Breast epithelium (tissue), 4 donors: ENCODE measurements at regions not wholly inside any gene's neighbourhood (a gene's known extent, or its start where the extent isn't known, plus 50 kb on each side); places are given as distances from the start of the nearest gene placed in this dataset.
"Not testable (repeated sequence)": the region's sequence is repeated elsewhere in the genome, so short reads cannot be mapped to it uniquely, and the experiment has no call there.

Experiments
- DNase-seq, 2 donors: peaks; one replicate each; pipeline ENCODE4 v3.0.0-alpha.2; 2019; ENCODE audit warnings: low spot score in 2 of 2
- H3K27ac ChIP-seq, 2 donors: fragments of 200-600 bp; sonication (generic) in 1 of 2; one replicate each; pipeline ENCODE4 v1.5.1; 2016 to 2019; ENCODE audit warnings: mild to moderate bottlenecking in 1 of 2
- H3K27me3 ChIP-seq, 2 donors: fragments of 200-600 bp; sonication (generic) in 1 of 2; one replicate each; pipeline versions ENCODE4 v1.5.1 to v1.6.0; 2017 to 2019; ENCODE audit warnings: control low read depth in 1 of 2, mild to moderate bottlenecking in 1 of 2
- H3K36me3 ChIP-seq: fragments of 200-600 bp; one replicate; pipeline ENCODE4 v1.5.1; 2019
- H3K4me1 ChIP-seq, 2 donors: fragments of 200-600 bp; sonication (generic); one replicate each; pipeline ENCODE4 v1.5.1; 2016 to 2019; ENCODE audit warnings: control low read depth in 1 of 2
- H3K4me3 ChIP-seq, 3 donors: fragments of 200-600 bp; sonication (generic); 1 replicate in 2 of 3; 2 replicates in 1 of 3; pipeline ENCODE4 v1.5.1; 2016 to 2019; ENCODE audit warnings: mild to moderate bottlenecking in 3 of 3, moderate library complexity in 2 of 3
- H3K9me3 ChIP-seq, 2 donors: fragments of 200-600 bp; sonication (generic) in 1 of 2; one replicate each; pipeline ENCODE4 v1.5.1; 2016 to 2019; ENCODE audit warnings: control low read depth in 1 of 2
- POLR2A ChIP-seq: fragments of 450-650 bp; IDR thresholded peaks from one replicate; pipeline ENCODE4 v1.6.1; 2016; ENCODE audit warnings: antibody characterized with exemption, mild to moderate bottlenecking, moderate library complexity
- POLR2AphosphoS5 ChIP-seq, 3 donors: sonication (generic); formaldehyde crosslinking; IDR thresholded peaks; one replicate each; pipeline ENCODE4 v1.6.1; 2017; ENCODE audit warnings: antibody characterized with exemption in 3 of 3
- intact Hi-C: fragments of 100-400 bp; cut with DNase I; formaldehyde crosslinking; loops from one replicate; pipeline ENCODE4 v1.15.1; 2023; ENCODE audit warnings: low total_unique reads
- TF ChIP-seq, protein P1 (sequence below), 3 donors: fragments of 450-650 bp; IDR thresholded peaks; one replicate each; pipeline ENCODE4 v1.5.1; 2016 to 2017; ENCODE audit warnings: antibody characterized with exemption in 3 of 3, mild to moderate bottlenecking in 3 of 3, moderate library complexity in 3 of 3

GRCh38 chr4:116636917-116637316, 448.5 kb downstream of the TRAM1L1 start:
- H3K4me3 ChIP-seq = no peak overlapping the region
- no peaks in the 10 kb centered on the region for H3K27me3 ChIP-seq
- H3K27ac ChIP-seq = no peak overlapping the region
- H3K4me1 ChIP-seq = no peaks in the 10 kb centered on the region
- H3K9me3 ChIP-seq = no peaks in the 10 kb centered on the region
- no peak for DNase-seq
- intact Hi-C loops = no loop called here
- no peaks in the 10 kb centered on the region for H3K36me3 ChIP-seq
- TF ChIP-seq POLR2AphosphoS5 (IDR thresholded peaks at IDR 0.05) (no peak), POLR2A (no peak)
- TF ChIP-seq, protein P1, sequence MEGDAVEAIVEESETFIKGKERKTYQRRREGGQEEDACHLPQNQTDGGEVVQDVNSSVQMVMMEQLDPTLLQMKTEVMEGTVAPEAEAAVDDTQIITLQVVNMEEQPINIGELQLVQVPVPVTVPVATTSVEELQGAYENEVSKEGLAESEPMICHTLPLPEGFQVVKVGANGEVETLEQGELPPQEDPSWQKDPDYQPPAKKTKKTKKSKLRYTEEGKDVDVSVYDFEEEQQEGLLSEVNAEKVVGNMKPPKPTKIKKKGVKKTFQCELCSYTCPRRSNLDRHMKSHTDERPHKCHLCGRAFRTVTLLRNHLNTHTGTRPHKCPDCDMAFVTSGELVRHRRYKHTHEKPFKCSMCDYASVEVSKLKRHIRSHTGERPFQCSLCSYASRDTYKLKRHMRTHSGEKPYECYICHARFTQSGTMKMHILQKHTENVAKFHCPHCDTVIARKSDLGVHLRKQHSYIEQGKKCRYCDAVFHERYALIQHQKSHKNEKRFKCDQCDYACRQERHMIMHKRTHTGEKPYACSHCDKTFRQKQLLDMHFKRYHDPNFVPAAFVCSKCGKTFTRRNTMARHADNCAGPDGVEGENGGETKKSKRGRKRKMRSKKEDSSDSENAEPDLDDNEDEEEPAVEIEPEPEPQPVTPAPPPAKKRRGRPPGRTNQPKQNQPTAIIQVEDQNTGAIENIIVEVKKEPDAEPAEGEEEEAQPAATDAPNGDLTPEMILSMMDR (IDR thresholded peaks at IDR 0.05) = no peak

GRCh38 chr4:116632269-116632668, 453.1 kb downstream of the TRAM1L1 start:
- no peaks in the 10 kb centered on the region for H3K9me3 ChIP-seq
- intact Hi-C loops = no loop called here
- no peaks in the 10 kb centered on the region for H3K4me1 ChIP-seq
- no peak overlapping the region for H3K4me3 ChIP-seq
- no peak overlapping the region for H3K27ac ChIP-seq
- no peak for DNase-seq
- no peak for TF ChIP-seq POLR2A
- TF ChIP-seq, protein P1 (IDR thresholded peaks at IDR 0.05) = no peak
- no peak for TF ChIP-seq POLR2AphosphoS5 (IDR thresholded peaks at IDR 0.05)
- no peaks in the 10 kb centered on the region for H3K27me3 ChIP-seq
- peaks cover 5% of the 10 kb centered on the region for H3K36me3 ChIP-seq

DNA sequence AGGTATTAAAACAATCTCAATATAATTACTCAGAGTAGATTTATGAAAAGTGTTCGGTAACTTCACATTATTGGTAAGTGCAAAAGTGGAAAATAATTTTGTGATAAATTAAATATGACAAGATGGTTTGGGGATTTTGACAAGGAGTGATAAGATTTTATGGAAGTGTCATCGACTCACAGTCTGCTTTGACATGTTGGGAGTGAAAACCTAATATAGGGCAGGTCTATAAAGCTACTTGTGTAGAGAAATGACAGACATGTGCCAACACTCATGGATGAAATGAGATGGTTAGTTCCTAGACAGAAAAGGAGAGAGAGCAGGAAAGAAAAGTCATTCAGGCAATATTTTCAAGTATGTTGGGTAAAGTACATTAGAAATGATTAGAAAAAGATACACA, 456.8 kb downstream of the TRAM1L1 start:
- no peak for TF ChIP-seq POLR2A
- TF ChIP-seq, protein P1 (IDR thresholded peaks at IDR 0.05) = no peak
- TF ChIP-seq POLR2AphosphoS5 (IDR thresholded peaks at IDR 0.05) = no peak
- H3K27ac ChIP-seq = no peak overlapping the region
- intact Hi-C loops = no loop called here

DNA sequence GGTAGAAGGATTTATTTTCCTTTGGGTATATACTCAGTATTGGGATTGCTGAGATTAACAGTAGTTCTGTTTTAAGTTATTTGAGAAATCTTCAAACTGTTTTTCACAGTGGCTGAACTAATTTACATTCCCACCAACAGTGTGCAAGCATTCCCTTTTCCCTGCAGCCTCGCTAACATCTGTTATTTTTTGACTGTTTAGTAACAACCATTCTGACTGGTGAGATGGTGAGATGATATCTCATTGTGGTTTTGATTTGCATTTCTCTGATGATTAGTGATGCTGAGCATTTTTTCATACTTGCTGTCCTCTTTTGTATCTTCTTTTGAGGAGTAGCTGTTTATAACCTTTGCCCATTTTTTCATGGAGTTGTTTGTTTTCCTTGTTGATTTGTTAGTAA, 457.8 kb downstream of the TRAM1L1 start:
- no peak for DNase-seq
- Histone ChIP-seq H3K9me3 (no peaks in the 10 kb centered on the region), H3K36me3 (peaks cover 5% of the 10 kb centered on the region), H3K27ac (no peak overlapping the region), H3K4me1 (no peaks in the 10 kb centered on the region), H3K4me3 (no peak overlapping the region), H3K27me3 (no peaks in the 10 kb centered on the region)
- intact Hi-C loops = no loop called here
- no peak for TF ChIP-seq POLR2AphosphoS5 (IDR thresholded peaks at IDR 0.05)
- no peak for TF ChIP-seq POLR2A
- TF ChIP-seq, protein P1 (IDR thresholded peaks at IDR 0.05) = no peak

More for the DNA sequence above, 456.8 kb downstream of the TRAM1L1 start:
- Histone ChIP-seq H3K4me1 (no peaks in the 10 kb centered on the region), H3K27me3 (no peaks in the 10 kb centered on the region), H3K4me3 (no peak overlapping the region), H3K9me3 (no peaks in the 10 kb centered on the region), H3K36me3 (peaks cover 5% of the 10 kb centered on the region)
- DNase-seq = no peak

DNA sequence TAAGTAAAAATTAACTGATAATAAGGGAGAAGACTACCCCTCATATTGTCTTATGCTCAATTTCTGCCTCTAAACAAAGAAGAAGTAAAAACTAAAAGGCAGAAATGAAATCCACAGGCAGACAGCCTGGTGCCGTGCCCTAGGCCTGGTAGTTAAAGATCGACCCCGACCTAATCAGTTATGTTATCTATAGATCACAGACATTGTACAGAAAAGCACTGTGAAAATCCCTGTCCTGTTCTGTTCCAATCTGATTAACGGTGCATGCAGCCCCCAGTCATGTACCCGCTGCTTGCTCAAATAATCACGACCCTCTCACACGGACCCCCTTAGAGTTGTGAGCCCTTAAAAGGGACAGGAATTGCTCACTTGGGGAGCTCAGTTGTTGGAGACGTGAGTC, 465.9 kb downstream of the TRAM1L1 start:
- H3K9me3 ChIP-seq, DNase-seq, H3K36me3 ChIP-seq, H3K27ac ChIP-seq, H3K27me3 ChIP-seq, H3K4me1 ChIP-seq, H3K4me3 ChIP-seq, intact Hi-C loops: not testable (repeated sequence)

- Histone ChIP-seq H3K4me1 (no peaks in the 10 kb centered on the region), H3K36me3 (no peaks in the 10 kb centered on the region), H3K4me3 (no peak overlapping the region), H3K9me3 (no peaks in the 10 kb centered on the region), H3K27me3 (no peaks in the 10 kb centered on the region), H3K27ac (no peak overlapping the region)
- no peak for DNase-seq
- intact Hi-C loops = no loop called here
- TF ChIP-seq POLR2A (no peak), POLR2AphosphoS5 (IDR thresholded peaks at IDR 0.05) (no peak)
- TF ChIP-seq, protein P1 (IDR thresholded peaks at IDR 0.05) = no peak
Measured at GRCh38 chr4:116618638-116619037, 466.7 kb downstream of the TRAM1L1 start.
